Testis (tissue), 2 donors: ENCODE measurements at regions not wholly inside any gene's neighbourhood (a gene's known extent, or its start where the extent isn't known, plus 50 kb on each side); places are given as distances from the start of the nearest gene placed in this dataset.

Experiments used
- DNase-seq: peaks from one replicate; pipeline ENCODE4 v3.0.0-alpha.2; 2019
- H3K27ac ChIP-seq, 2 donors: fragments of 200-600 bp; sonication (generic); one replicate each; pipeline ENCODE4 v1.5.1; 2019
- H3K27me3 ChIP-seq: fragments of 200-600 bp; sonication (generic); one replicate; pipeline ENCODE4 v1.5.1; 2019
- H3K36me3 ChIP-seq: fragments of 200-600 bp; sonication (generic); one replicate; pipeline ENCODE4 v1.5.1; 2017; ENCODE audit warnings: low read depth; ENCODE audit errors: missing control alignments
- H3K4me1 ChIP-seq: fragments of 200-600 bp; sonication (generic); one replicate; pipeline ENCODE4 v1.5.1; 2019
- H3K4me3 ChIP-seq, 2 donors: fragments of 200-600 bp; sonication (generic); one replicate each; pipeline ENCODE4 v1.5.1; 2017 to 2019
- H3K9me3 ChIP-seq: fragments of 200-600 bp; sonication (generic); one replicate; pipeline ENCODE4 v1.5.1; 2017
- CTCF ChIP-seq, 3 experiments: fragments of 450-650 bp in 2 of 3; fragments of 200-600 bp in 1 of 3; sonication (generic) in 1 of 3; IDR thresholded peaks; one replicate each; pipeline ENCODE4 v1.5.1; 2016 to 2019; ENCODE audit warnings: antibody characterized with exemption in 3 of 3, mild to moderate bottlenecking in 2 of 3, moderate library complexity in 1 of 3
- POLR2A ChIP-seq: fragments of 450-650 bp; IDR thresholded peaks from one replicate; pipeline ENCODE4 v1.6.1; 2017; ENCODE audit warnings: antibody characterized with exemption, mild to moderate bottlenecking, moderate library complexity
- WGBS, 2 donors: methylation state at CpG; one replicate each; pipeline ENCODE4 v1.1.5; 2018; 5-methylcytosine and 5-hydroxymethylcytosine counted together
- intact Hi-C: fragments of 100-400 bp; cut with DNase I; formaldehyde crosslinking; loops from one replicate; pipeline ENCODE4 v1.15.1; 2023; ENCODE audit warnings: low total_unique reads

- Histone ChIP-seq H3K4me3 (no peak overlapping the region), H3K36me3 (no peaks in the 10 kb centered on the region), H3K27me3 (no peaks in the 10 kb centered on the region), H3K27ac (no peak overlapping the region), H3K9me3 (no peaks in the 10 kb centered on the region), H3K4me1 (peaks cover 4% of the 10 kb centered on the region)
- intact Hi-C loops = no loop called here
- WGBS, 2 donors = 72 to 85% methylated on average over 6 of the region's 6 CpGs
- DNase-seq = no peak
- no peak for TF ChIP-seq POLR2A
- no peak for TF ChIP-seq CTCF (IDR thresholded peaks at IDR 0.05)
Observed at GRCh38 chr6:150527100-150527499, 72.6 kb upstream of the PLEKHG1 start.

GRCh38 chr6:150528648-150529285 is 70.9 kb upstream of the PLEKHG1 start:
- H3K4me1 ChIP-seq = peaks cover 4% of the 10 kb centered on the region
- intact Hi-C loops = no loop called here
- no peaks in the 10 kb centered on the region for H3K27me3 ChIP-seq
- peak; percentile 75 for DNase-seq
- H3K27ac ChIP-seq = no peak overlapping the region
- 11 to 17% methylated on average over 11 of the region's 11 CpGs for WGBS, 2 donors
- no peaks in the 10 kb centered on the region for H3K36me3 ChIP-seq
- no peak overlapping the region for H3K4me3 ChIP-seq
- TF ChIP-seq POLR2A = no peak
- no peak for TF ChIP-seq CTCF (IDR thresholded peaks at IDR 0.05)
- no peaks in the 10 kb centered on the region for H3K9me3 ChIP-seq

GRCh38 chr6:150529646-150530045 is 70.0 kb upstream of the PLEKHG1 start:
- Histone ChIP-seq H3K36me3 (no peaks in the 10 kb centered on the region), H3K27me3 (no peaks in the 10 kb centered on the region), H3K4me3 (no peak overlapping the region), H3K27ac (no peak overlapping the region), H3K9me3 (no peaks in the 10 kb centered on the region), H3K4me1 (peaks cover 4% of the 10 kb centered on the region)
- DNase-seq = no peak
- no peak for TF ChIP-seq POLR2A
- TF ChIP-seq CTCF (IDR thresholded peaks at IDR 0.05) = no peak
- WGBS, 2 donors = 63 to 66% methylated on average over 3 of the region's 3 CpGs
- intact Hi-C loops = no loop called here

- no peaks in the 10 kb centered on the region for H3K27me3 ChIP-seq
- H3K4me1 ChIP-seq = peaks cover 4% of the 10 kb centered on the region
- H3K9me3 ChIP-seq = no peaks in the 10 kb centered on the region
- H3K27ac ChIP-seq = no peak overlapping the region
- H3K36me3 ChIP-seq = no peaks in the 10 kb centered on the region
- no peak for DNase-seq
- H3K4me3 ChIP-seq = no peak overlapping the region
- TF ChIP-seq CTCF (IDR thresholded peaks at IDR 0.05) (no peak), POLR2A (no peak)
- intact Hi-C loops = no loop called here
- 95 to 97% methylated on average over 1 of the region's 1 CpG for WGBS, 2 donors
Observed at GRCh38 chr6:150531957-150532356, 67.7 kb upstream of the PLEKHG1 start.

GRCh38 chr6:150534553-150534952 is 65.1 kb upstream of the PLEKHG1 start:
- no peak for TF ChIP-seq CTCF (IDR thresholded peaks at IDR 0.05)
- no peak for TF ChIP-seq POLR2A
- no peak overlapping the region for H3K27ac ChIP-seq
- H3K36me3 ChIP-seq = no peaks in the 10 kb centered on the region
- no peak overlapping the region for H3K4me3 ChIP-seq
- no peak for DNase-seq
- H3K27me3 ChIP-seq = no peaks in the 10 kb centered on the region
- intact Hi-C loops = no loop called here
- no peaks in the 10 kb centered on the region for H3K9me3 ChIP-seq
- no peaks in the 10 kb centered on the region for H3K4me1 ChIP-seq
- WGBS, 2 donors = 93 to 94% methylated on average over 5 of the region's 5 CpGs
